SKM-1 treated with dmso at 0.1 percent for 144 hours (cell line): ENCODE measurements at regions not wholly inside any gene's neighbourhood (a gene's known extent, or its start where the extent isn't known, plus 50 kb on each side); places are given as distances from the start of the nearest gene placed in this dataset.

Experiments
- DNase-seq: peaks from one replicate; lab custom pipeline; 2025; ENCODE audit not compliant: unreplicated experiment; lab: John Stamatoyannopoulos, UW

- no peak for DNase-seq
Observed at GRCh38 chr4:181693517-181693916, 549.7 kb upstream of the TENM3 start.

GRCh38 chr4:181698221-181698620 lies 545.0 kb upstream of the TENM3 start:
- DNase-seq = no peak

- DNase-seq = no peak
Observed at GRCh38 chr4:181701214-181701613, 542.0 kb upstream of the TENM3 start.

- DNase-seq = no peak
Observed at GRCh38 chr4:181701894-181702293, 541.3 kb upstream of the TENM3 start.

- DNase-seq = no peak
Observed at GRCh38 chr4:181702864-181703495, 540.2 kb upstream of the TENM3 start.

GRCh38 chr4:181710143-181710542 lies 533.1 kb upstream of the TENM3 start:
- no peak for DNase-seq

GRCh38 chr4:181711387-181711786 lies 531.8 kb upstream of the TENM3 start:
- DNase-seq = no peak

GRCh38 chr4:181728305-181728966 lies 514.8 kb upstream of the TENM3 start:
- DNase-seq = no peak

GRCh38 chr4:181731900-181732299 lies 511.3 kb upstream of the TENM3 start:
- no peak for DNase-seq

- DNase-seq = no peak
Observed at GRCh38 chr4:181737744-181738143, 505.5 kb upstream of the TENM3 start.

GRCh38 chr4:181739031-181739430 lies 504.2 kb upstream of the TENM3 start:
- no peak for DNase-seq

GRCh38 chr4:181741513-181741912 lies 501.7 kb upstream of the TENM3 start:
- DNase-seq = no peak

- no peak for DNase-seq
Observed at GRCh38 chr4:181745933-181746625, 497.1 kb upstream of the TENM3 start.

- no peak for DNase-seq
Observed at GRCh38 chr4:181748581-181748980, 494.6 kb upstream of the TENM3 start.

GRCh38 chr4:181752516-181752915 lies 490.7 kb upstream of the TENM3 start:
- DNase-seq = no peak

- DNase-seq = no peak
Observed at GRCh38 chr4:181753207-181753606, 490.0 kb upstream of the TENM3 start.

- DNase-seq = no peak
Observed at GRCh38 chr4:181755846-181756245, 487.4 kb upstream of the TENM3 start.

GRCh38 chr4:181756451-181757095 lies 486.6 kb upstream of the TENM3 start:
- DNase-seq = no peak

- DNase-seq = no peak
Observed at GRCh38 chr4:181757098-181757497, 486.1 kb upstream of the TENM3 start.

- no peak for DNase-seq
Observed at GRCh38 chr4:181757910-181758660, 485.1 kb upstream of the TENM3 start.

- DNase-seq = no peak
Observed at GRCh38 chr4:181760560-181760959, 482.6 kb upstream of the TENM3 start.
